ENCODE measurements at regions not wholly inside any gene's neighbourhood (a gene's known extent, or its start where the extent isn't known, plus 50 kb on each side); places are given as distances from the start of the nearest gene placed in this dataset.

DNA sequence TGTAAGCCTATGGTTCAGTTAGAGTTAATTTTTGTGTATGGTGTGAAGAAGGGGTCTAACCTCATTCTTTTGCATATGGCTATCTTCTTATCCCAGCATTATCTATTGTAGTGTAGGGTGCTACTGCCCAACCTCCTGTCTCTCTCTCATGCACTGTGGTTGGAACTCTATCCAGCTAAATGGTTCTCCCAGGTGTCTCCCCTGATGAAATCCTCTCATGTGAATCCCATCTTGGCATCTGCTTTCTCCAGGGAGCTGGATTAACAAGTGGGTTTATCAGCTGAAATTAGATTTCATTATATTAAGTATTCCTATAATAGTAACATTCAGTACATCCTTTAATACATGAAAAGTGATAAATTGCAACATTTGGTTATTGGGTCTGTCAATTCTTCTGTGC lies 224.7 kb upstream of the SFRP2 start:
- CTCF ChIA-PET = no interaction called here
- Mint-ChIP-seq H3K4me1 (ENCODE audit: low read depth, unreplicated experiment) (no peaks in the 10 kb centered on the region), H3K9me3 (ENCODE audit: low read depth, unreplicated experiment) (no peaks in the 10 kb centered on the region), H3K27ac (ENCODE audit: unreplicated experiment) (no peak overlapping the region), H3K36me3 (ENCODE audit: insufficient read depth, unreplicated experiment) (no peaks in the 10 kb centered on the region), H3K4me3 (ENCODE audit: low read depth, unreplicated experiment) (no peak overlapping the region), H3K27me3 (ENCODE audit: unreplicated experiment) (no peaks in the 10 kb centered on the region)
- intact Hi-C loops (cut with micrococcal nuclease; ENCODE audit: unreplicated experiment) = no loop called here
- BruUV-seq (replicated peaks) = no TSS peak
- DNase-seq = no peak
- TF ChIP-seq CTCF (IDR thresholded peaks at IDR 0.05; ENCODE audit: unreplicated experiment) = no peak

DNA sequence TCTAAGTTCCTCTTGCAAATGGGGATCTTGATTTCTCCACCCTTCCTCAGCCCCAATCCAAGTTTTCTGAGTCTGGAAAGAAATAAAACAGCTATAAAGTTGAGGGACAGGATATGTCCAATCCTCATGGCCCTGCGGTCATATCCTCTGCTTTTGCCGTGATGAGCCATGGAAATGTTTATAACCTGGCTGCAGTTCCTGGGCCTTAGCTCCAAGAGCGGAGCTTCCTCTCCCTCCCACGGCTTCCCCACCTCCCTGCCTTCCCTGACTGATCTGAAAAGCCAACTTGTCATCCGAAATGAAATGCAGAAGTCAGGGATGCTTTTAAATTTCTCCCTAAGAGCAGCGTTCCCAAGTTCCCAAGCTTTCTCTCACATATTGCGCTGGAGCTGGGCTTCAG lies 221.5 kb upstream of the SFRP2 start:
- Mint-ChIP-seq H3K4me1 (ENCODE audit: low read depth, unreplicated experiment) (no peaks in the 10 kb centered on the region), H3K36me3 (ENCODE audit: insufficient read depth, unreplicated experiment) (no peaks in the 10 kb centered on the region), H3K4me3 (ENCODE audit: low read depth, unreplicated experiment) (no peak overlapping the region), H3K9me3 (ENCODE audit: low read depth, unreplicated experiment) (peaks cover 6% of the 10 kb centered on the region), H3K27me3 (ENCODE audit: unreplicated experiment) (no peaks in the 10 kb centered on the region), H3K27ac (ENCODE audit: unreplicated experiment) (no peak overlapping the region)
- BruUV-seq (replicated peaks) = no TSS peak
- TF ChIP-seq CTCF (IDR thresholded peaks at IDR 0.05; ENCODE audit: unreplicated experiment) = no peak
- DNase-seq = no peak
- intact Hi-C loops (cut with micrococcal nuclease; ENCODE audit: unreplicated experiment) = no loop called here
- CTCF ChIA-PET = no interaction called here

DNA sequence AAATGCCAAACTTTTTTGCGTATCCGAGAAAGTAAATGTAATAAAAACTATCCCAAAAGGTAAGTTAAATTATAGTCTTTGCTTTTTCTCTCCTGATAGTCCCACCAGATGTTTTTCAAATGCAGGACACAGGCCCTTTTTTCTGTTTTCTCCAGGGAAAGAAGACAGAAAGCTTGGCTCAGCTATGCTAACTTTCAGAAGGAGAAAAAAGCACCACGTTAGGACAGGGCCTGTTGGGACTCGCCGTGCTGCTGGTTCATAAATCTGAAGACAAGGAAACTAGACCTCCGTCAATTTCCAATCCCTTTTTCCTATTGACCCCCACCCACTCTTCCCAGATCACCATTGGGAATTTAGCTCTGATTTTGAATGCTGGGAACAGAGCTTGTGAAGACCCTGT lies 220.9 kb upstream of the SFRP2 start:
- intact Hi-C loops (cut with micrococcal nuclease; ENCODE audit: unreplicated experiment) = no loop called here
- no peak for TF ChIP-seq CTCF (IDR thresholded peaks at IDR 0.05; ENCODE audit: unreplicated experiment)
- no peaks in the 10 kb centered on the region for H3K27me3 Mint-ChIP-seq (ENCODE audit: unreplicated experiment)
- H3K9me3 Mint-ChIP-seq (ENCODE audit: low read depth, unreplicated experiment) = peaks cover 6% of the 10 kb centered on the region
- CTCF ChIA-PET = interaction anchor here (0.5 kb wide), 1 partner anchor 19 kb away, joined by 3 read pairs; no protein-coding TSS in a partner anchor
- no peaks in the 10 kb centered on the region for H3K36me3 Mint-ChIP-seq (ENCODE audit: insufficient read depth, unreplicated experiment)
- no peak overlapping the region for H3K27ac Mint-ChIP-seq (ENCODE audit: unreplicated experiment)
- no TSS peak for BruUV-seq (replicated peaks)
- no peaks in the 10 kb centered on the region for H3K4me1 Mint-ChIP-seq (ENCODE audit: low read depth, unreplicated experiment)
- no peak overlapping the region for H3K4me3 Mint-ChIP-seq (ENCODE audit: low read depth, unreplicated experiment)
- no peak for DNase-seq

- Mint-ChIP-seq H3K4me1 (ENCODE audit: low read depth, unreplicated experiment) (no peaks in the 10 kb centered on the region), H3K9me3 (ENCODE audit: low read depth, unreplicated experiment) (peaks cover 6% of the 10 kb centered on the region), H3K36me3 (ENCODE audit: insufficient read depth, unreplicated experiment) (no peaks in the 10 kb centered on the region), H3K27ac (ENCODE audit: unreplicated experiment) (no peak overlapping the region), H3K27me3 (ENCODE audit: unreplicated experiment) (no peaks in the 10 kb centered on the region), H3K4me3 (ENCODE audit: low read depth, unreplicated experiment) (no peak overlapping the region)
- BruUV-seq (replicated peaks) = no TSS peak
- intact Hi-C loops (cut with micrococcal nuclease; ENCODE audit: unreplicated experiment) = no loop called here
- no peak for TF ChIP-seq CTCF (IDR thresholded peaks at IDR 0.05; ENCODE audit: unreplicated experiment)
- no peak for DNase-seq
- CTCF ChIA-PET = interaction anchor here (0.5 kb wide), 1 partner anchor 20 kb away, joined by 3 read pairs; no protein-coding TSS in a partner anchor
Observed at GRCh38 chr4:154009191-154009590, 220.3 kb upstream of the SFRP2 start.

DNA sequence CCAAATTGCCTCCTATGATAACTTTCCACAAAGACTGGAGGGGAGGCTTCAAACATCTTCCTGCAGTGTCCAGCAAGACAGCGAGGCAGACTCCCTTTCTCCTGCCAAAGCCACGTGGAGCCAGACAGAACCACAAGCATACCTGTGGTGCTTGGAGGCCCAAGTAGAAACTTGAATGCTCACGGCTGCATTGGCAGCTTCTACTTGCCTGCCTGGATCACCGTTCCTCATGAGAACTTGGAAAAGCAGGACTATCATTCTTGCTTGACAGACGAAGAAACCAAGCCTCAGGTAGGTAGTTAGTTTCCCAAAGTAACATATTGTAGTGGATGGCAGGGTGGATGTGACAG lies 216.3 kb upstream of the SFRP2 start:
- CTCF ChIA-PET = no interaction called here
- Mint-ChIP-seq H3K9me3 (ENCODE audit: low read depth, unreplicated experiment) (peaks cover 6% of the 10 kb centered on the region), H3K36me3 (ENCODE audit: insufficient read depth, unreplicated experiment) (no peaks in the 10 kb centered on the region), H3K4me1 (ENCODE audit: low read depth, unreplicated experiment) (no peaks in the 10 kb centered on the region), H3K4me3 (ENCODE audit: low read depth, unreplicated experiment) (no peak overlapping the region), H3K27me3 (ENCODE audit: unreplicated experiment) (no peaks in the 10 kb centered on the region), H3K27ac (ENCODE audit: unreplicated experiment) (no peak overlapping the region)
- no peak for TF ChIP-seq CTCF (IDR thresholded peaks at IDR 0.05; ENCODE audit: unreplicated experiment)
- intact Hi-C loops (cut with micrococcal nuclease; ENCODE audit: unreplicated experiment) = no loop called here
- DNase-seq = no peak
- BruUV-seq (replicated peaks) = no TSS peak
